Stimulated activated CD8-positive, alpha-beta memory T cell treated with anti-CD3 and anti-CD28 coated beads, Interleukin-2, amount 100 ng/mL, for 1 hour (primary cell): ENCODE measurements at regions not wholly inside any gene's neighbourhood (a gene's known extent, or its start where the extent isn't known, plus 50 kb on each side); places are given as distances from the start of the nearest gene placed in this dataset.
"Not testable (repeated sequence)": the region's sequence is repeated elsewhere in the genome, so short reads cannot be mapped to it uniquely, and the experiment has no call there.

Experiments used
- DNase-seq, 2 donors: peaks; one replicate each; pipeline ENCODE4 v3.0.0-alpha.2; 2020; ENCODE audit warnings: low read depth in 2 of 2

DNA sequence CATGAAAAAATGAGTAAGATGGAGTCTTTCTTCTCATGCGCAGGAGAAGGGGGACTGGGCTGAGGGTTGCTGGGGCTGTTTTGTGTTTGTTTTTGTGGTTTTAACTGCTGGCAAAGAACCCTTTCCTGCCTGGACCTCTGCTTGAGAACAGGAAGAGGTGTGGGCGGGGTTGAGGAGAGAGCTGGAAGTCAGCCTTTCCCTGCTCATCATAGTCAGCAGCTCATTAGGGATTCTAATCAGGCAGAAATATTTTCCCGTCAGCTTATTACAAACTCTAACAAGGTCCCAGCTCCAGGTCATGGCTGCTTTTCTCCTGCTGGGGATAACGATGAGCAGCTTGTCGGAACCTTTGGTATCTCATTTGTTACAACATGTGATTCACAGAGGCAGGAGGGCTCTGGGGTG is 185.0 kb upstream of the NRXN3 start:
- DNase-seq: no peak

DNA sequence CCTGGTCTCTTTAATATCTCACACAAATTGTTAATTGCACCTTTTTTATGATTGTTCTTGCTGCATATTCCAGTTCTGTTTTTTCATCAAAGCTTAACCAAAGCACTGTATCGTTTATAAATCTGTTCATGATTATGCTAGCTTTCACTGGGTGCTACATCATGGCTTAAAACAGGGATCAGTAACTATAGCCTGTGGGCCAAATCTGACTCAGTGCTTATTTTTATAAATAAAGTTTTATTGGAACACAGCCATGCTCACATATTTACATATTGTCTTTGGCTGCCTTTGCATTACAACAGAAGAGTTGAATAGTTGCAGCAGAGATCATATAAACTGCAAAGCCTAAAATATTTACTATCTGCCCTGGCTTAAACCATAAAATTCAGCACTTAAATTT is 183.4 kb upstream of the NRXN3 start:
- DNase-seq: no peak

DNA sequence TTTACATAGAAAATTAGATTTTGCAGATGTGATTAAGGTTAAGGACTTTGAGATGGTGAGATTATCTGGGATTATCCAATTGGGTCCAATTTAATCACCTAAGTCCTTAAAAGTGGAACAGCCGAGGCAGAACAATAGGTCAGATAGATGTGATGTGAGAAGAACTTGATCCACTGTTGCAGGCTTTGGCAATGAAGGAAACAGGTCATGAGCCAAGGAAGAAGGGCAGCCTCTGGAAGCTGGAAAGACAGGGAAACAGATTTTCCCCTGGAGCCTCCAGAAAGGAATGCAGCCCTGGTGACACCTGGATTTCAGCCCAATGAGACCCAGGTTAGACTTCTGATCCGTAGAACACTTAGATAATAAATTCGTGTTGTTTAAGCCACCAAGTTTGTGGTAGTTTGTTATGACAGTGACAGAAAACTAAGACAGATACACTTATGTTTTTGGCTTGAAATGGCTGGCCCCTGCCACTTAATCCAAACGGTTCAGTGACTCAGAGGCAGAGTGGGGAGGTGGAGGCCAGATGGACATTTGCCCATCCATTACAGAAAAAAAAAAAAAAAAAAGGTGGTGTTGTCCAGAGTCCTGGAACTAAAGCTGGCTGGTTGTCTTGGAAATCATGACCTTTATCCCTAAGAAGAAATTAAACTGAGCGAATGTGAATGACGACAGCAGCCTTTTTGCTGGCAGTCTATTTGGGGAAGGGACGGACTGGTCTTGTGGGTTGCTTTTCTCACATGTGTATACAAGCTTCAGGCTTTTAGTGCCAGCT is 181.9 kb upstream of the NRXN3 start:
- no peak for DNase-seq

DNA sequence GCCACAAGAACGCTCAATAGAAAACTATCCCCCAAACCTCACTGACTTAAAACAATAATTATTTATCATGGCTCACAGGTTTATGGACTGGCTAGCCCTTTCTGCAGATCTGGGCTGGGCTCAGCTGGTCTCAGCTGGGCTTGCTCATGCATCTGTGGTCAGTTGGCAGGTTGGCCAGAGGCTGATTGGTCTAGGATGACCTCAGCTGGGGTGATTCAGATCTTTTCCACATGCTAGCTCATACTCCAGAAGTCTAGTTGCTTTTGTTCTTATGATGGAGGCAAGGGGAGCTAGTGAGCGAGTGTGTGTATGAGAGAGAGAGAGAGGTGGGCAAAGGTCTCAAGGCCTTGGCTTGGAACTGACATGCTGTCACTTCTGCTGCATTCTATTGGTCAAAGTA is 181.2 kb upstream of the NRXN3 start:
- no peak for DNase-seq

DNA sequence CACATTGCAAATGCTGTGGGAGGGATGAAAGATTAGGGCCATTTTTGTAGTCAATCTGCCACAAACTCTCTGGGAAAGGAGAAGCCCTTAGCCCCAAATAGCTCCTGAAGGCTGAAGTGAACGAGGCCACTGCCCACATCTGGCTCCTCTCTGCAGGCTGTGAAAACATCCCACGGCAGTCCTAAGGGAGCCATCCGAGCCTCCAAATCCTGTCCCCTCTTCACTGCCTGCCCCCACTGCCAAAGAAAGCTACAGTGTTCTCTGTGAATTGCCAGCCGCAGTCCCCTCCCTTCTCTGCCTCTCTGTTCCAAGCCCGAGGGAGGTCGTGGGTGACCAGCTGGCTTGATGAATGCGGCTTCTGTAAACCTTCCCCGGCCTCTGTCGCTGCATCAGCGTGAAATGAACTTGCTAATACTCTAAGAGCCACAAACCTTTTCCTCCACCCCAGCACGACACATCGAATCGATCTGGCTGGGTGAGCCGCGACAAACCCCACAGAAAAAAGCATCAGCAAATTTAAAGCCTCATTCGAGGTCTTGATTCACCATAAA is 180.7 kb upstream of the NRXN3 start:
- DNase-seq: no peak

DNA sequence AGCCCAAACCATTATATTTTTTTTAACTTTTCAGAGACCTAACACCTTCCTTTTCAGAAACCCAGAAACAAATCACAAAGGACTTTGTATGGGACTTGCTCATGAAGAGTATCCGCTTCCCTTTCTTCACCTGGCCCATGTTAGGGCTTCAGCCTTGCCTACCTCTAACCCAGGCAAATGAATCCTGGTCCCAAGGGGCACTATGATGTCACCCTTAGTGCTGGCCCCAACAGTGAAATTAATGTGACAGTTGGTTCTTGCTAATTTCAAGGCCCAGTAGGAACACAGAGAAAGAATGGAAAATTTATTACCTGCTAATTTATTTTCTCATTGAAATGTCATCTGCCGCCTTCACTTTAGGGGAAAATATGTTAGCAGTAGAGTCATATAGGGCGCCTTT is 179.8 kb upstream of the NRXN3 start:
- no peak for DNase-seq

DNA sequence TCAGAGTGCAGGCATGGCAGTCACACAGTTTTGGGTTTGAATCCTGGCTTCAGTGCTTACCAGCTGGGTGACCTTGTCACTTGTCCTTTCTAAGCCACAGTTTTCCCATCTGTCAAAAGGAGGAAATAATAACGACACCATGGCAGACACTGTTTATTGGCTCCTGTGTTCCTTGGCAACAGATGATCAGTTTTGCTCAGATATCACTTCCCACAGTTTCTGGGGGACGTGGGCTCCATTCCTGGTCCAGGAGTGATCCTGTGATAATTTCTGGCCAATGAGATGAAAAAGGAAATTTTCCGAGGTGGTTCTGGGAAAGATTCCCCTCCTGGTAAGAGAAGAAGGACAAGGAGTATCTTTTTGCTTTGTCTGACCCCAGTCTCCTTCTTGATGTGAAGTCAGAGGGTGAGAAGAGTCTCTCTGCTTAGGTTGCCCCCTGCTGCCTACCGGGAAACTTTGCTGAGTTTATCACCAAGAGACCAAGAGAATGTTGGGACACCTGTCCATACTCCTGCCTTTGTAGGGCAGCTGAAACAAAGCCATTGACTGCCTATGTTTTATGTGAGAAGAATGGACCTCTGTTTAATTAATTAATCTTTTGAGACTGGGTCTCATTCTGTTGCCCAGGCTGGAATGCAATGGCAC is 178.9 kb upstream of the NRXN3 start:
- no peak for DNase-seq

DNA sequence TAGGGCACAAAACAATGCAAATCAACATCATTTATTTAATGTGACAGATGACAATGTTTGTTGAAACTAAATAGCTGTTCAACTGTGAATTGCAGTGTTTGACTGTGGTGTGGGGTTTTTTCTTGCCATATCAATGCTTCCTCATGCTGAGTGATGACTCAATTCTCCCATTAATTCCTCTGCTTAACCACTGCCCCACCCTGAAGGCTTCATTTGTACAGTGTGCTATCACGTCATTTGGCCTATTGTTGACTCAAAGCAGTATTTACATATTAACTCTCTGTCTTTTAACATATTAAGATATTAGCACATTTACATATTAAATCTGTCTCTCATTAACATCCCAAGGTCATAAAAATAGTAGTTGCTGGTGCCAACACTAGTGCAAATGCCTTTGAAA is 164.8 kb upstream of the NRXN3 start:
- DNase-seq: no peak

DNA sequence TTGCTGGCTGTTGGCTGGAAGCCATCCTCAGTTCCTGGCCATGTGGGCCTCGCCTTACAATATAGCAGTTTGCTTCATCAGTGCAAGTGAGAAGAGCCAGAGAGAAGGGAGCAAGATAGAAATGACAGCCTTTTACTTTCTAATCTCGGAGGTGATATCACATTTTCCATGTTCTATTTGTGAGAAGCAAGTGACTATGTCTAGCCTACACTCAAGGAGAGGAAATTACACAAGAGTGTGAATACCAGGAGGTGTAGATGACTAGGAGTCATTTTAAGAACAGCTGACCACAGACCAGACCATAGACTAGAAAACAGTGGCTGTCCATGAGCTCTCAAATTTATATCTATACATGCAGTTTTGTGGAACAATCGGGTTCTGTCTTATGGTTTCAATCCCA is 163.0 kb upstream of the NRXN3 start:
- no peak for DNase-seq

DNA sequence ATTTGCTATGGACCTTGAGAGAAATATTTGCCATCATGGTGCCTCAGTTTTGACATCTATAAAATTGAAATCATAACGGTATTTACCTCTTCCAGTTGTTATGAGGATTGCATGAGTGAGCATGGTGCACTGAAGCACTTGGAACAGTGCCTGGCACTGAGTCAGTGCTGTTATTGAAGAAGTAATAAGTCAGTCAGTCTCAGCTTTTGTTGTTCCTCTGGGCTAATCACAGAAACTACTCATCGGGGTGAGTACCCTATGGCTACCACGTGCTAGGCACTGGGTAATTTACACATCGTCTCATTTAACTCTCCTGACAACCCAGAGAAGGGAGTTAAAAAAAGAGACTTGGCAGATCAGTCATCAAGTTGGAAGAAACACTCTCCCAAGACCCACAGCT is 159.5 kb upstream of the NRXN3 start:
- no peak for DNase-seq

DNA sequence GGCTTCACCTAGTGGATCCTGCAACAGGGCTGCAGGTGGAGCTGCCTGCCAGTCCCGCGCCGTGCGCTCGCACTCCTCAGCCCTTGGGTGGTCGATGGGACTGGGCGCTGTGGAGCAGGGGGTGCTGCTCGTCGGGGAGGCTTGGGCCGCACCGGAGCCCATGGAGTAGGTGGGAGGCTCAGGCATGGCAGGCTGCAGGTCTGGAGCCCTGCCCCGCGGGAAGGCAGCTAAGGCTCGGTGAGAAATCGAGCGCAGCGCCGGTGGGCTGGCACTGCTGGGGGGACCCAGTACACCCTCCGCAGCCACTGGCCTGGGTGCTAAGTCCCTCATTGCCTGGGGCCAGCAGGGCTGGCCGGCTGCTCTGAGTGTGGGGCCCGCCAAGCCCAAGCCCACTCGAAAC is 156.3 kb upstream of the NRXN3 start:
- not testable (repeated sequence) for DNase-seq

DNA sequence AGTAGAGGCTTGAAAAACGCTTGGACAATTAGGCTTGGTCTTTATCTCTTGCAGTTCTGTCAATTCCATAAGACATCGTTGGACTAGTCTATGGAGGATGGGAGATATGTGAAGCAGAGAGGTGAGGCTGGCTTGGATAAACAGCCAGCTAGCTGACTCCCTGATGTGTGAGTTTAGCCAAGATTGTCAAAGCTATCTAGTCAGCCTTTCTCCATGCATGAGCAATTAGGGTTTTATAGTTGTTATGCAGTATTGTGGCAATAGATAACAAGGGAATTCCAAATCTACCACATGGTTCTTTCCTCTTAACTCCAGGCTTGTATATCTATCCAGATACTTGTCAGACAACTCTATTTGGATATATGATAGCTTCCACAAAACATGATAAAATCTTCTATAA is 153.6 kb upstream of the NRXN3 start:
- DNase-seq: no peak

DNA sequence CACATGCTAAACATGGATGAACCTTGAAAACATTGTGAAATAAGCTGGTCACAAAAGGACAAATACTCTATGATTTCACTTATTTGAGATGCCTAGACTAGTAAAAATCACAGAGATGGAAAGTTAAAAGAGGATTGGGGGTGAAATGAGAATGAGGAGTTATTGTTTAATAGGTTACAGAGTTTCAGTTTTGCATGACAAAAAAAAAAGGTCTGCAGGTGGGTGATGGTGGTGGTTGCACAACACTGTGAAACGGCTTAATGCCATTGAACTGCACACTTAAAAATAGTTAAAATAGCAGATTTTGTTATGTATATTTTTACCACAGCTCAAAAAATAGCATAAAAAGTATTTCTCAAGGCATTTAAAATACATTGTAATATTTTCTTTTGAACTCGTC is 151.9 kb upstream of the NRXN3 start:
- no peak for DNase-seq

DNA sequence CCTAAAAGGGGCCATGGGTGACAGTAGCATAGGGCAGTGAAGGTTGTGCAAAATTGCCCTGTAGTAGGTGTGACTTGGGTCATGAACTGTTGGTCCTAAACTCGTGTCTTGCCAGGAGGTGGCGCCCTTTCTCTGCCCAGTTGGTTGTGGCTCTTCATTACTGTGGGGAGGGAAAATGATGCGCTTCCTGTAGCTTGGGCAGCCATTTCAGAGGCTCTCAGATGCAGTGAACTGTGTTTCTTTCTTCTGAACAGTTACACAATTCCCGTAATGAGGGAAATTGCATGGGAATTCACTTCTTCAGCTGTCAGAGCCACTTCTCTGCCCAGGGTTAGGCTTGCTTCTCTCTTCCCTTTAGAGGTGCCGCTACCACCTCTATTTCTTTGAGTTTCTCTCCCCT is 148.1 kb upstream of the NRXN3 start:
- peak in 1 of 2 donors; percentile 0 for DNase-seq

DNA sequence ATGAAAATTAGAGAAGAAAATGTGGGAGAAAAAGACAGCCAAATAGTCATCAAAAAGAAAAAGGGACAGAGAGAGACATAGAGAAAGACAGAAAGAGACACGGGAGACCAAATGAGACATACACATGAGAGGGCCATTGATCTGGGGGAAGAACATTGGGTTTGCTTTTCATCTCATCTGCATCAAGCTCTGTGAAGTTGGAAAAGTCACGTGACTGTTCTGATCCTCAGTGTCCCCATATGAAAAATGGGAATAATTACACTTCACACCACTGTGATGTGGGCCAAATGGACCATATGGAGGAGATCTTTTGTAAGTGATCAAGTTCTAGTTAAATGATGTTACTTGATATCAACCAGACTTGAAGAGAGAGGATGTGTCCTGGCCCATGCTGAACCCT is 147.1 kb upstream of the NRXN3 start:
- no peak for DNase-seq

DNA sequence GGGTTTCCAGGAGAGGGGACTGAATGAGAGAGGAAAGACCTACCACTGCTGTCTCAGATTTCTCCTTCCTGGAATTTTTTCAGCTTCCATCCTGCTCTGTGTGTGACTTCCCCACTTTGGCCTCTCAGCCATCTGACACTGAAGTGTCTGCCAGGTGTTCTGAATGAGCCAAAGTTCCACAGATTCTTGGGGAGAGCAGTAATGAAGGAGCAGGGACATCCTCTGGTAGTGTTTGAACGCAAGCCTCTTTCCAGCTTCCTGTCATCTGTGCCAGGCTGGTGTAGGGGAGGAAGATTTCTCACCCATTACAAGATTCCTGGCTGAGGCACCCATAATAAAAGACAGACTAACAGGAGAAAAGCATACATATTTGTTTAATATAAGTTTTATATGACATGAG is 141.7 kb upstream of the NRXN3 start:
- no peak for DNase-seq

DNA sequence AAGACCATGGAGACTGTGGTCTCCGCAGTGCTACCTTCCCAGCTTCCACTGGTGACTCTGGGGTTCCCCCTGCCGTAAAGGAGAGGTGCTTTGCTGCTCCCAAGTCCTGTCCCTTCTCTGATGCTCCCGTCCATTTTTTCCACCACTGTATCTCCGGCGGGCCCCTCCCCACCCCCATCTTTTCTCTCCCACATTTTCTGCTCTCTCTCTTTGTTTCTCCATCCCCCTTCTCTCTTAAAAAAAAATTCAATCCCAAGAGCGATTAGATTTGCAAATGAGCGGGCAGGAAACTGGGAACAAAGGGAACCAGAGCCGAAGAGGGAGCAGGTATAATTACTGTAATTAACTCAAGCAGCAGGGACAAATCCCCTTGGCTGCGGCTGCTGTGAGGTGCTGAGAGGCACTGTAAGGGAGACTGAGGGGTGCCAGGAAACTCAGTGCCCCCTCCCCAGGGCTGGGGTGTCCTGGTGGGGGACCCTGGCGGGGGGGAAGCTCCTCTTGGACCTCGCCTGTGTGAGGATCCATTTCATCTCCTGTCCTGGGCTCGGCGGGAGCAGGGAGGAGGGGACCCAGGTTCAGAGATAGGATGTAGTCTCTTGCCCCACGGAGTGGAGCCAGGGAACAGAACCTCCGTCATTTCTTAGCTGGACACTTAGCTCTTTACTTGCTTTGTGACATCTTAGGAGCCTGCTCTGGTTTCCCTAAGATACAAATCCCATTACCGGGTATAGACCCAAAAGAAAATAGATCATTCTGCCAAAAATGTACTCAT is 140.4 kb upstream of the NRXN3 start:
- no peak for DNase-seq

DNA sequence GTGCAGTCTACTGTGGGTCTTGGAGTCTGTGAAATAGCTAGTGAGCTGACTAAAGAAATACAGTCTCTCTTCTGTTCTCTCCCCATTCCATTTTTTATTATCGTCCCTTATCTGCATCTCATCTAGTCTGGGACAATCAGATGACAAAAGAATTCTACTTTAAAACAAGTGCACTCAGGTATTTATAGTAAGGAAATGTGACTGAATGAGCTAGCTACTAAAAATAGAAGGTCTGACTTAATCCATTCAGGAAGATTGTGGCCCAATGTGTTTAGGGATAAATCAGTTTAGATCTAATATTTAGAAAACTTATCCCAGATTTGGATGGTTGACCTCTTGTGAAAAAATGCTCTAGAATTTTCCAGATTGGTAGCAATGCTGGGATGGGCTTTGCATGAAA is 126.8 kb upstream of the NRXN3 start:
- no peak for DNase-seq

DNA sequence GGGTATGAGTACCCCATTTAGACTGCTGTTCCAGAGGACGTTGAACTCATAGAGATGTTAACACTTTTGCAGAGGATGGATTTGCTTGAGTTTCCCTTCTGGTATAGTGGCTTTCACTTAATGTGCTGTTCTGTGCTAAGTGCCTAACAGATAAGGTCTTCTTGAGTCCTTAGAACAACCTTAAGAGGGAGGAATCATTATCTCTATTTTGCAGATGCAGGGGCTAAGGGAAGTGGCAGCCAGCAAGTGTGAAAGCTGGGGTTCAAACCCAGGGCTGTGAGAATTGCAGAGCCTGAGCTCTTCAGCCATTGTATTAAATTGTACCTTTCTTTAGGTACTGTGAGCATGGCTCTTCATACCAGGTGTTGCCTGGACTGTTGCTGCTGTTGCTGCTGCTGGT is 122.1 kb upstream of the NRXN3 start:
- no peak for DNase-seq

DNA sequence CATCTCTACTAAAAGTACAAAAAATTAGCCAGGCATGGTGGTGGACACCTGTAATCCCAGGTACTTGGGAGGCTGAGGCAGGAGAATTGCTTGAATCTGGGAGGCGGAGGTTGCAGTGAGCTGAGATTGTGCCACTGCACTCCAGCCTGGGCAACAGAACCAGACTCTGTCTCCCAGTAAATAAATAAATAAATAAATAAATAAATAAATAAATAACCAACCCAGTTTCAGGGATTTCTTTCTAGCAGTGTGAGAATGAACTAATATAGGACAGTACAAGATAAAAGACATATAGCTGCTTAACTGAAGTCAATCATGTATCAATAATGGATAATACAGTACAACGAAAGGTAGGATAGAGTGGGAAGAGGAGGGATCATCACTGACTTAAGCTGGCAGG is 113.3 kb upstream of the NRXN3 start:
- not testable (repeated sequence) for DNase-seq

DNA sequence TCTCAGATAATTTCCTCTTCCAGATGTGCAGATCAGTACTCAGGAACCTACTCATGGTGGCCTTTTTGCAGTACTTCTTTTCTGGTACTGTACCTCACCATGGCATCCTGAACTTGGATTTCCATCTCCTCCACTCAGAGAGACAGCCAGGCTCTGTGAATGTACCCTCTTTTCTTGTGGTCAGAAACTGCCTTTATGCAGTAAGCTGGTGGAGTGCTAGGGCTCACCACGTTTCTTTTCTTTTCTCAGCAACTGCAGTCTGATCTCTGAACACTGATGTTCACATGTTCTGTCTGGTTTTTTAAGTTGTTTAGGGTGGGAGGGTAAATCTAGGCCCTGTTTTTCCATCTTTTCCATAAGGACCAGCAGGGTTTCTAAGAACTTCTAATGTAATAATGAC is 99.8 kb upstream of the NRXN3 start:
- DNase-seq: no peak

DNA sequence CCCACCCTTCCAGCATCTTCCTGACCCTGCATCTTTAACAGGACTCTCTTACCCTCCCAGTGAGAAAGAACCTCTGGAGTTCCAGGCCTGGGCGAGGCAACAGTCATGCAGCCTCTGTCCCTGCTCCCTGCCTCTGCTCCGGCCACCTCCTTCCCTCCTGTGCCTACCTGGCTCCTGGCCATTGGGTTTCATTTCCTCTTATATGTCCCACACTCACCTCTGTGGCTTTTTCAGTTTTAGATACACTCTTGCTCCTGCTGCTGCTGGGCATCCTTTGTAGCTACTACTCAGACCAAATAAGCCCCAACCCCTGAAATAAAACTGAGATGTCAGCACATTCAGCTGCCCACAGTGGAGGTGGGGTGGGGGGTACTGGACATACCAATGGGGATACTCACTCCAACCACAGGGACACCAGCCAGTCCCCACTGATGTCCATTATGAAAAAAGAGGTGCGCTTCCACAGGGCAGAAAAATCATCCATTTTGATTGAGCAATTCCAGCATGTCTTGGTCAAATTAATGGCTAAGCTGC is 99.1 kb upstream of the NRXN3 start:
- DNase-seq: no peak
